HFF-Myc (cell line): ENCODE measurements at regions not wholly inside any gene's neighbourhood (a gene's known extent, or its start where the extent isn't known, plus 50 kb on each side); places are given as distances from the start of the nearest gene placed in this dataset.

Experiments
- DNase-seq: peaks from one replicate; pipeline ENCODE4 v3.0.0-alpha.2; 2011; ENCODE audit warnings: low read depth; ENCODE audit errors: extremely low read depth
- H3K4me3 ChIP-seq: replicated peaks from 2 replicates; pipeline ENCODE4 v1.5.1; 2011; ENCODE audit warnings: low read depth, mild to moderate bottlenecking, control low read depth, low read length
- TF ChIP-seq, protein P1 (sequence below): IDR thresholded peaks from 2 replicates; pipeline ENCODE4 v1.5.1; 2012; ENCODE audit warnings: mild to moderate bottlenecking, low read depth, low read length, control low read depth; ENCODE audit errors: missing control alignments

DNA sequence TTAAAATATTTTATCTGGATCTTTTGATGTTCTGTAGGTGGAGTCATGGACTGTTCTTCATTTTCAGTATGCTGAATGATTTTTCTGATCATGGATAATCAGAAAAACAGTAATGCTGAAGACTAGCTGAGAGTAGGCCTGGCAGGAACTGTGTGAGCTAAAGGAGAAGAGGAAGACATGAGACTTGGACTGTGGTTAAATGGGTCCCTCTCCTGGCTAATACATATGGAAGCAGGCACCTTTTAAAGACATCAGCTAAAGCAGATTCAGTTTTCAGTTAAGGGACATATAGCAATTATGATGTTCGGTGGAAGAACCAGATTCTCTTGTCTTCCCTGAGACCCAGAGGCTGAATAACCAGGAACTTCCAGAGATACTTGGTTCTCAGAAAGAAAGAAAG lies 169.4 kb downstream of the OLFM4 start:
- DNase-seq, result no peak
- no peak overlapping the region for H3K4me3 ChIP-seq
- TF ChIP-seq, protein P1, sequence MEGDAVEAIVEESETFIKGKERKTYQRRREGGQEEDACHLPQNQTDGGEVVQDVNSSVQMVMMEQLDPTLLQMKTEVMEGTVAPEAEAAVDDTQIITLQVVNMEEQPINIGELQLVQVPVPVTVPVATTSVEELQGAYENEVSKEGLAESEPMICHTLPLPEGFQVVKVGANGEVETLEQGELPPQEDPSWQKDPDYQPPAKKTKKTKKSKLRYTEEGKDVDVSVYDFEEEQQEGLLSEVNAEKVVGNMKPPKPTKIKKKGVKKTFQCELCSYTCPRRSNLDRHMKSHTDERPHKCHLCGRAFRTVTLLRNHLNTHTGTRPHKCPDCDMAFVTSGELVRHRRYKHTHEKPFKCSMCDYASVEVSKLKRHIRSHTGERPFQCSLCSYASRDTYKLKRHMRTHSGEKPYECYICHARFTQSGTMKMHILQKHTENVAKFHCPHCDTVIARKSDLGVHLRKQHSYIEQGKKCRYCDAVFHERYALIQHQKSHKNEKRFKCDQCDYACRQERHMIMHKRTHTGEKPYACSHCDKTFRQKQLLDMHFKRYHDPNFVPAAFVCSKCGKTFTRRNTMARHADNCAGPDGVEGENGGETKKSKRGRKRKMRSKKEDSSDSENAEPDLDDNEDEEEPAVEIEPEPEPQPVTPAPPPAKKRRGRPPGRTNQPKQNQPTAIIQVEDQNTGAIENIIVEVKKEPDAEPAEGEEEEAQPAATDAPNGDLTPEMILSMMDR, result no peak

DNA sequence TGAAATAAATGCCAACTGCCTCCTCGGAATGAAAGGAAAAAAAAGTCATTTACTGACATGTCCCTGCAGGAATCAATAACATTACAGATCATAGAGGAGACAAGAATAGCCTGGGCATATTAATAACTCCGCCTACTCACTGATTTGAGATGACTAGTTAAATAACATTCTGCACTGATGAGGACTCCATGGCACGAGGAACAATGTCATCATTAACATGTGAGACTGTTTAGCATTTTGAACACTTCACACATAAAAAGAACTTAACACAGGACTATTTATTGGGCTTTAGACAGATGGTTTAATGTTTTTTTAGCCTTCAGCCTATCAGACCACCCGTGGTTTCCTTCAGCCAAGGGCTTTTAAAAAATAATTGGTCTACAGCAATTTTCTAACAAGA lies 170.1 kb downstream of the OLFM4 start:
- H3K4me3 ChIP-seq, result no peak overlapping the region
- TF ChIP-seq, protein P1, result no peak
- DNase-seq, result no peak

DNA sequence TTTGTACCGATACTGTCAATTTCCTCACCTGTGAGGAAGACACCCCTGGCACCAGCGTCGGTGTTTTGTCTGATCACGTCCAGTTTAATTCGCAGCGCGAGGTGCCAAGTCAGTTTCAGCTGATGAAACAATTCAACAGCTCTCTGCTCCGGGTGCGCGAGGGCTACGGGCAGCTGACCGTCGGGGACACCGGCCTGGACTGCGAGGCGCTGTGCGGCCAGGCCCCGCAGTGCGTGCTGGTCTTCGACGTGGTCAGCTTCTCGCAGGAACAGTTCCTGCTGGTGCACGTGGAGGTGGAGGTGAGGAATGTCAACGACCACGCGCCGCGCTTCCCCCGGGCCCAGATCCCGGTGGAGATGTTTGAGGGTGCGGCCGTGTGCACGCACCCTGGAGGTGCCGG lies 171.5 kb downstream of the OLFM4 start:
- DNase-seq, result no peak
- TF ChIP-seq, protein P1, result no peak
- no peak overlapping the region for H3K4me3 ChIP-seq

DNA sequence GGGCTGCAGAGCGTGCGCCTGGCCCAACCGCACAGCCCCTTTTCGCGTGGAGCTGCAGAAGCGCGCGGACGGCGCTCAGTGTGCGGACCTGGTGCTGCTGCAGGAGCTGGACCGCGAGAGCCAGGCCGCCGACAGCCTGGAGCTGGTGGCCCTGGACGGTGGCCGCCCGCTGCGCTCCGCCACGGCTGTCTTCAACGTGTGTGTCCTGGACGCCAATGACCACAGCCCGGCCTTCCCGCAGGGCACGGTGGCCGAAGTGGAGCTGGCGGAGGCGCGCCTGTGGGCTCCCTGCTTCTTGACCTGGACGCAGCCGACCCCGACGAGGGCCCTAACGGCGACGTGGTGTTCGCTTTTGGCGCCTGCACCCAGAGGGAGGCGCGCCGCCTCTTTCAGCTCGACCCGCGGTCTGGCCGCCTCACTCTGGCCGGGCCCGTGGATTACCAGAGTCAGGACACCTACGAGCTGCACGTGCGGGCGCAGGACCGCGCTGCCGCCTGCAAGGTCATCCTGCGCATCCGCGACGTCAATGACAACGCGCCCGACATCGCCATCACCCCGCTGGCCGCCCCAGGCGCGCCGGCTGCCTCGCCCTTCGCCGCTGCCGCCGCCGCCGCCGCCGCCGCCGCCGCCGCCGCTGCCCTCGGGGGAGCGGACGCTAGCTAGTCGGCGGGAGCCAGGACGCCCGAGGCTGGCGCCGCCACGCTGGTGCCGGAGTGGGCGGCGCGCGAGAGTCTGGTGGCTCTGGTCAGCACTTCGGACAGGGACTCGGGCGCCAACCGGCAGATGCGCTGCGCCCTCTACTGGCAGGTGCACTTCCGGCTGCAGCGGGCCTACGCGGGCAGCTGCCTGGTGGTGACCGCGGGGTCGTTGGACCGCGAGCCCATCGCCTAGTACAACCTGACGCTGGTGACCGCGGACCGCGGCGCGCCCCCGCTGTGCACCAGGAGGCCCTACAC lies 172.2 kb downstream of the OLFM4 start:
- no peak overlapping the region for H3K4me3 ChIP-seq
- TF ChIP-seq, protein P1, result peak; percentile 35
- DNase-seq, result no peak

DNA sequence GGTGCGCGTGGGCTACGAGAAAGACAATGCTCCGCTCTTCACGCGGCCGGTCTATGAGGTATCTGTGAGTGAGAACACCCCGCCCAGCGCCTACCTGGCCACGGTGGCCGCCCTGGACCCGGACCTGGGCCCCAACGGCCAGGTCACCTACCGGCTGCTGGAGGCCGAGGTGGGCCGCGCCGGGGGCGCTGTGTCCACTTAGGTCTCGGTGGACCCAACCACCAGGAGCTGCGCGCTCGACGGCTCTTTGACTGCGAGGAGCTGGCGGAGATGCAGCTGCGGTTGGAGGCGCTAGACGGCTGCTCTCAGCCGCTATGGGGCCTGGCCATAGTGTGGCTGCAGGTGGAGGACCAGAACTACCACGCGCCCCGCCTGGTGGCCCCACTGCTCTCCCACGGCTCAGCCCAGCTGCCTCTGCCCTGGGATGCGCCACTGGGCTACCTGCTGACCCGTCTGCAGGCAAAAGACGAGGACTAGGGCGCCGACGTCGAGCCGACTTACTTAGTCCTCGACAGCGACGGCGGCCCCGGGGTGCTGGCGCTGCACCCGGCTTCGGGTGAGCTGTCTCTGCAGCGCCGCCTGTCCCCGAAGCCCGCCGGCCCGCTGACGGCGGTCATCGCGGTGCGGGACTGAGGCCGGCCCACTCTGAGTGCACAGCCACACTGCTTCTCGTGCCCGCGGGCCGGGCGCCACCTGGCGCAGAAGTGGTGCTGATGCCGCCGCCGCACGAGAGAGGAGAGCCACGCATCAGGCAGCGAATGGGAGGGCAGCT lies 173.0 kb downstream of the OLFM4 start:
- no peak overlapping the region for H3K4me3 ChIP-seq
- no peak for DNase-seq
- TF ChIP-seq, protein P1, result no peak

DNA sequence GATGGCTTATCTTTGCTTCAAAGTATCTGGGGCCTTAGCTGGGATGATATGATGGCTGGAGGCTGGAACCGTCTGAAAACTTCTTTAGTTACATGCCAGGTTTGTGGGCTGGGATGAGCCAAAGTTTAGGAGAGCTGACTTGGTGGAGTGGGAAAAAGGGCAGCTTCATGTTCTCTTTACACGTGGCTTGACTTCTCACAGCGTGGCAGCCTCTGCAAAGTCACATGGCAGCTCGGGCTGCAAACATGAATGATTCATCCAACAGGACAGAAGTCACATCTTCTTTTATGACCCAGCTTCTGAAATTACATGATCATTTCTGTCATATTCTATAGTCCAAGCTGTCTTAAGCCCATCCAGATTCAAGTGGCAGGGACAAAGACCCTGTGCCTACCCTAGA lies 176.0 kb downstream of the OLFM4 start:
- TF ChIP-seq, protein P1, result no peak
- no peak overlapping the region for H3K4me3 ChIP-seq
- DNase-seq, result no peak
